ENCODE measurements at regions not wholly inside any gene's neighbourhood (a gene's known extent, or its start where the extent isn't known, plus 50 kb on each side); places are given as distances from the start of the nearest gene placed in this dataset.
"Not testable (repeated sequence)": the region's sequence is repeated elsewhere in the genome, so short reads cannot be mapped to it uniquely, and the experiment has no call there.

GRCh38 chr3:20967485-20967884 is 781.5 kb upstream of the SGO1 start:
- H2BK12ac ChIP-seq (ENCODE audit: insufficient read length, low read depth, low read length); H3K27me3 ChIP-seq (ENCODE audit: insufficient read depth, low read length); H3K23ac ChIP-seq (ENCODE audit: insufficient read length, low read depth, low read length); H3K79me2 ChIP-seq (ENCODE audit: insufficient read depth, low read length); H4K5ac ChIP-seq (ENCODE audit: insufficient read length, low read depth, low read length); H3K9ac ChIP-seq (ENCODE audit: extremely low read depth, insufficient read length, low read length); H4K8ac ChIP-seq (replicated peaks; ENCODE audit: insufficient read length, low read depth, low read length); H2BK5ac ChIP-seq (ENCODE audit: insufficient read length, low read length); H3K4ac ChIP-seq (ENCODE audit: low read depth, low read length); H4K91ac ChIP-seq (ENCODE audit: insufficient read length, low read depth, low read length); DNase-seq; H2AFZ ChIP-seq (ENCODE audit: low read length); H2BK20ac ChIP-seq (ENCODE audit: low read depth, low read length, poor library complexity, severe bottlenecking); H3K4me3 Mint-ChIP-seq; H2AK5ac ChIP-seq (ENCODE audit: insufficient read length, low read length); H3K56ac ChIP-seq (ENCODE audit: insufficient read length, low read depth, low read length); H3K27ac ChIP-seq (ENCODE audit: insufficient read length, low read depth, low read length); H3K9me3 ChIP-seq (ENCODE audit: control insufficient read depth, low read depth, low read length); H3T11ph ChIP-seq (ENCODE audit: low read length); H2BK15ac ChIP-seq (ENCODE audit: low read depth, low read length); H3K14ac ChIP-seq (ENCODE audit: insufficient read depth, low read length); H3K36me3 Mint-ChIP-seq (ENCODE audit: insufficient read depth in 1 of 3, low read depth in 3 of 3); H3K23me2 ChIP-seq (ENCODE audit: insufficient read length, low read depth, low read length, poor library complexity, severe bottlenecking); H3K79me1 ChIP-seq (ENCODE audit: insufficient read depth, low read depth, low read length, poor library complexity, severe bottlenecking); H4K20me1 ChIP-seq (ENCODE audit: control insufficient read depth, insufficient read depth, insufficient read length); H3K9me3 Mint-ChIP-seq; H3K4me1 ChIP-seq (ENCODE audit: insufficient read depth, low read length); H3K18ac ChIP-seq (ENCODE audit: insufficient read length, low read depth, low read length); H3K27me3 Mint-ChIP-seq (ENCODE audit: low read depth); H2BK120ac ChIP-seq (ENCODE audit: low read depth, low read length, poor library complexity, severe bottlenecking); H3K4me2 ChIP-seq (ENCODE audit: insufficient read depth, insufficient read length, low read length): not testable (repeated sequence)
- no CpG with 5 or more reads among the region's 3 CpGs for WGBS (ENCODE audit: extremely low coverage, insufficient read length, low lambda C conversion rate)
- H3K4me1 Mint-ChIP-seq, result peaks cover 11 to 12% of the 10 kb centered on the region in 2 experiments
- H3K27ac Mint-ChIP-seq, result peak overlapping the region in 2 of 3 experiments; percentile 45 to 74; a peak in 1 of 7 replicates

Data from H9 (cell line).